ENCODE measurements at regions not wholly inside any gene's neighbourhood (a gene's known extent, or its start where the extent isn't known, plus 50 kb on each side); places are given as distances from the start of the nearest gene placed in this dataset.

DNA sequence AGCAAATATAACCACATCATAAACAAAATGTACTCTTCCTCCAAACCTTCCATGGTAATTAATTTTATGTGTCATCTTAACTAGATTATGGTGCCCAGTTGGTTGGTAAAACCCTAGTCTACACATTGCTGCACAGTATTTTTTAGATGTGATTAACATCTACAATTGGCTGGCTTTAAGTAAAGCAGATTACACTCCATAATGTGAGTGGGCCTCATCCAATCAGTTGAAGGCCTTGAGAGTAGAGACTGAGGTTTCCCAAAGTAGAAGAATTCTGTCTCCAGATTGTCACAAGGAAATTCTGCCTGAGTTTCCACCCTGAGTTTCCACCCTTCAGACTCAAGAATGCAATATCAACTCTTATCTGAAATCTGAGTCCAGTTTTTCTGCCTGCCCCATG, 128.4 kb upstream of the USP25 start:
- no peak for DNase-seq (ENCODE audit: low read depth, low spot score)
- CTCF ChIA-PET, result no interaction called here
- Histone ChIP-seq H3K9ac (ENCODE audit: control insufficient read depth, insufficient read depth, low read length) (no peak overlapping the region), H3K9me3 (replicated peaks; ENCODE audit: control insufficient read depth, insufficient read depth, low read length) (no peaks in the 10 kb centered on the region), H3K4me2 (ENCODE audit: control insufficient read depth, insufficient read depth) (no peak overlapping the region), H4K20me1 (ENCODE audit: control insufficient read depth, insufficient read depth) (no peaks in the 10 kb centered on the region), H3K27ac (ENCODE audit: control insufficient read depth, insufficient read depth) (no peak overlapping the region), H3K79me2 (ENCODE audit: control insufficient read depth, insufficient read depth, low read length) (no peaks in the 10 kb centered on the region), H3K4me3 (no peak overlapping the region), H3K36me3 (ENCODE audit: control insufficient read depth in 2 of 2, insufficient read depth in 2 of 2, low read length in 1 of 2) (no peaks in the 10 kb centered on the region), H2AFZ (ENCODE audit: control insufficient read depth, low read depth, low read length) (no peak overlapping the region), H3K27me3 (replicated peaks in 1 of 2; ENCODE audit: control insufficient read depth in 2 of 2, insufficient read depth in 2 of 2, low read length in 1 of 2) (no peaks in the 10 kb centered on the region), H3K4me1 (ENCODE audit: control insufficient read depth, insufficient read depth, low read length) (no peaks in the 10 kb centered on the region)
- no TSS peak for BruUV-seq (replicated peaks)
- intact Hi-C loops (cut with micrococcal nuclease; ENCODE audit: unreplicated experiment) (loop anchor here (10.0 kb wide), 1 partner anchor 223 kb away; no protein-coding TSS in a partner anchor), in situ Hi-C loops (cut with MboI) (no loop called here)
- POLR2A ChIA-PET, result no interaction called here
- ATAC-seq, result no peak
- TF ChIP-seq MTA2 (IDR thresholded peaks at IDR 0.05; ENCODE audit: low read depth), result no peak
- no peak for TF ChIP-seq KAT2A (conservative IDR thresholded peaks at IDR 0.05; ENCODE audit: control insufficient read depth, low read depth, low read length)
- no peak for TF ChIP-seq IKZF1 (conservative IDR thresholded peaks at IDR 0.05)
- no peak for TF ChIP-seq NR2F1 (conservative IDR thresholded peaks at IDR 0.05)
- TF ChIP-seq YY1 (IDR thresholded peaks at IDR 0.05; ENCODE audit: low read depth, low read length), result no peak
- no peak for TF ChIP-seq RAD51 (IDR thresholded peaks at IDR 0.05)
- TF ChIP-seq NBN (IDR thresholded peaks at IDR 0.05), result no peak
- TF ChIP-seq EGR1 (IDR thresholded peaks at IDR 0.05; ENCODE audit: borderline replicate concordance in 1 of 2, low read depth in 2 of 2, low read length in 2 of 2), result no peak
- no peak for TF ChIP-seq CEBPZ (IDR thresholded peaks at IDR 0.05; ENCODE audit: low read depth, low read length)
- no peak for TF ChIP-seq POLR2AphosphoS5 (IDR thresholded peaks at IDR 0.05; ENCODE audit: low read length)
- TF ChIP-seq LARP7 (IDR thresholded peaks at IDR 0.05), result no peak
- FAIRE-seq, result no peak
- SMC1A ChIA-PET (ENCODE audit: uncharacterized antibody, unreplicated experiment), result interaction anchor here (0.9 kb wide), 1 partner anchor 232 kb away, joined by 3 read pairs; no protein-coding TSS in a partner anchor
- RAD21 ChIA-PET (ENCODE audit: unreplicated experiment), result no interaction called here
